ENCODE measurements at regions not wholly inside any gene's neighbourhood (a gene's known extent, or its start where the extent isn't known, plus 50 kb on each side); places are given as distances from the start of the nearest gene placed in this dataset.

GRCh38 chr7:149683181-149683580 lies 90.2 kb downstream of the ZNF467 start:
- TF ChIP-seq, protein P1, sequence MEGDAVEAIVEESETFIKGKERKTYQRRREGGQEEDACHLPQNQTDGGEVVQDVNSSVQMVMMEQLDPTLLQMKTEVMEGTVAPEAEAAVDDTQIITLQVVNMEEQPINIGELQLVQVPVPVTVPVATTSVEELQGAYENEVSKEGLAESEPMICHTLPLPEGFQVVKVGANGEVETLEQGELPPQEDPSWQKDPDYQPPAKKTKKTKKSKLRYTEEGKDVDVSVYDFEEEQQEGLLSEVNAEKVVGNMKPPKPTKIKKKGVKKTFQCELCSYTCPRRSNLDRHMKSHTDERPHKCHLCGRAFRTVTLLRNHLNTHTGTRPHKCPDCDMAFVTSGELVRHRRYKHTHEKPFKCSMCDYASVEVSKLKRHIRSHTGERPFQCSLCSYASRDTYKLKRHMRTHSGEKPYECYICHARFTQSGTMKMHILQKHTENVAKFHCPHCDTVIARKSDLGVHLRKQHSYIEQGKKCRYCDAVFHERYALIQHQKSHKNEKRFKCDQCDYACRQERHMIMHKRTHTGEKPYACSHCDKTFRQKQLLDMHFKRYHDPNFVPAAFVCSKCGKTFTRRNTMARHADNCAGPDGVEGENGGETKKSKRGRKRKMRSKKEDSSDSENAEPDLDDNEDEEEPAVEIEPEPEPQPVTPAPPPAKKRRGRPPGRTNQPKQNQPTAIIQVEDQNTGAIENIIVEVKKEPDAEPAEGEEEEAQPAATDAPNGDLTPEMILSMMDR (IDR thresholded peaks at IDR 0.05 in 4 of 5, conservative IDR thresholded peaks at IDR 0.05 in 1 of 5) = no peak
- no peak for TF ChIP-seq POLR2A (IDR thresholded peaks at IDR 0.05)

Data from gastrocnemius medialis (tissue), 4 donors.